DOHH2 (cell line): ENCODE measurements at regions not wholly inside any gene's neighbourhood (a gene's known extent, or its start where the extent isn't known, plus 50 kb on each side); places are given as distances from the start of the nearest gene placed in this dataset.

Experiments used
- CTCF ChIP-seq: fragments of 200-600 bp; sonication (generic); IDR thresholded peaks from one replicate; pipeline ENCODE4 v1.5.1; 2014; ENCODE audit warnings: antibody characterized with exemption, mild to moderate bottlenecking, low read depth, low read length; ENCODE audit not compliant: poor library complexity, severe bottlenecking
- EZH2phosphoT487 ChIP-seq: fragments of 200-600 bp; sonication (generic); IDR thresholded peaks from 2 replicates; pipeline ENCODE4 v1.6.1; 2017; ENCODE audit warnings: borderline replicate concordance, mild to moderate bottlenecking, antibody characterized with exemption, low read length, moderate library complexity, mixed read lengths

- no peak for TF ChIP-seq CTCF
- no peak for TF ChIP-seq EZH2phosphoT487
Observed at GRCh38 chr14:71296184-71296583, 388.9 kb downstream of the PCNX1 start.
